H1 (cell line): ENCODE measurements at regions not wholly inside any gene's neighbourhood (a gene's known extent, or its start where the extent isn't known, plus 50 kb on each side); places are given as distances from the start of the nearest gene placed in this dataset.

Source experiments
- POLR2AphosphoS5 ChIP-seq: IDR thresholded peaks from 2 replicates; pipeline ENCODE4 v1.6.1; 2011; ENCODE audit warnings: low read depth, low read length
- RAD21 ChIP-seq, 2 experiments: IDR thresholded peaks in 1 of 2; conservative IDR thresholded peaks in 1 of 2; 2 replicates each; pipeline ENCODE4 v1.6.1; 2011; ENCODE audit warnings: low read depth in 2 of 2, low read length in 2 of 2, improper control_type of control experiment in 1 of 2, inconsistent platforms in 1 of 2, mild to moderate bottlenecking in 1 of 2, moderate library complexity in 1 of 2
- TF ChIP-seq, protein P1 (sequence below), 3 experiments: IDR thresholded peaks; 1 replicate in 2 of 3; 2 replicates in 1 of 3; pipeline versions ENCODE4 v1.5.1 to v1.6.1; 2011; ENCODE audit warnings: low read length in 3 of 3, mild to moderate bottlenecking in 3 of 3, inconsistent platforms in 2 of 3, low read depth in 1 of 3, moderate library complexity in 1 of 3; ENCODE audit not compliant: insufficient read depth in 1 of 3; ENCODE audit errors: control extremely low read depth in 1 of 3

DNA sequence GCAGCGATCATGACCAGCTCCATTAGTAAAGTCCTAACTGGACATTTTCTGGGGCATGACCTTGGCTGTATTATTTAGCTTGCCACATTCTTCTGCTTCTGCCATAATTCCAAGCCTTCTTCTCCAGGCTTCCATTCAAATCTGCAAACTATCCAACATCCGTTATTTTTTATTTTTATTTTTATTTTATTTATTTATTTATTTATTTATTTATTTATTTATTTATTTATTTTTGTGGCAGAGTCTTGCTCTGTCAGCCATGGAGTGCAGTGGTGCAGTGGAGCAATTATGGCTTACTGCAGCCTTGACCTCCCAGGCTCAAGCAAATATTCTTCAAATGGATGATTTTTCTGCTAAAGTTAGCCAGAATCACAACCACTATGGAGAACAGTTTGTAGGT lies 187.2 kb upstream of the CDK1 start:
- TF ChIP-seq, protein P1, sequence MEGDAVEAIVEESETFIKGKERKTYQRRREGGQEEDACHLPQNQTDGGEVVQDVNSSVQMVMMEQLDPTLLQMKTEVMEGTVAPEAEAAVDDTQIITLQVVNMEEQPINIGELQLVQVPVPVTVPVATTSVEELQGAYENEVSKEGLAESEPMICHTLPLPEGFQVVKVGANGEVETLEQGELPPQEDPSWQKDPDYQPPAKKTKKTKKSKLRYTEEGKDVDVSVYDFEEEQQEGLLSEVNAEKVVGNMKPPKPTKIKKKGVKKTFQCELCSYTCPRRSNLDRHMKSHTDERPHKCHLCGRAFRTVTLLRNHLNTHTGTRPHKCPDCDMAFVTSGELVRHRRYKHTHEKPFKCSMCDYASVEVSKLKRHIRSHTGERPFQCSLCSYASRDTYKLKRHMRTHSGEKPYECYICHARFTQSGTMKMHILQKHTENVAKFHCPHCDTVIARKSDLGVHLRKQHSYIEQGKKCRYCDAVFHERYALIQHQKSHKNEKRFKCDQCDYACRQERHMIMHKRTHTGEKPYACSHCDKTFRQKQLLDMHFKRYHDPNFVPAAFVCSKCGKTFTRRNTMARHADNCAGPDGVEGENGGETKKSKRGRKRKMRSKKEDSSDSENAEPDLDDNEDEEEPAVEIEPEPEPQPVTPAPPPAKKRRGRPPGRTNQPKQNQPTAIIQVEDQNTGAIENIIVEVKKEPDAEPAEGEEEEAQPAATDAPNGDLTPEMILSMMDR (IDR thresholded peaks at IDR 0.05; ENCODE audit: control extremely low read depth in 1 of 3, insufficient read depth in 1 of 3, low read depth in 1 of 3, low read length in 3 of 3): no peak
- no peak for TF ChIP-seq POLR2AphosphoS5
- no peak for TF ChIP-seq RAD21 (IDR thresholded peaks at IDR 0.05 in 1 of 2, conservative IDR thresholded peaks at IDR 0.05 in 1 of 2; ENCODE audit: low read depth in 2 of 2, low read length in 2 of 2)
